Neural cell (in vitro differentiated cells): ENCODE measurements at regions not wholly inside any gene's neighbourhood (a gene's known extent, or its start where the extent isn't known, plus 50 kb on each side); places are given as distances from the start of the nearest gene placed in this dataset.

Source experiments
- EP300 ChIP-seq: fragments of 450-650 bp; conservative IDR thresholded peaks from 2 replicates; pipeline ENCODE4 v1.6.1; 2014; ENCODE audit warnings: antibody characterized with exemption, mild to moderate bottlenecking, moderate library complexity; ENCODE audit not compliant: poor library complexity, severe bottlenecking
- EZH2 ChIP-seq: fragments of 200-600, 300-800 bp; shearing (Covaris generic), sonication (generic); IDR thresholded peaks from 2 replicates; pipeline ENCODE4 v1.6.1; 2014; ENCODE audit warnings: antibody characterized with exemption, low read length, borderline replicate concordance, mild to moderate bottlenecking; ENCODE audit not compliant: insufficient read depth, poor library complexity, severe bottlenecking
- MXI1 ChIP-seq: fragments of 450-650 bp; conservative IDR thresholded peaks from 2 replicates; pipeline ENCODE4 v1.6.1; 2014; ENCODE audit warnings: antibody characterized with exemption, mild to moderate bottlenecking; ENCODE audit not compliant: poor library complexity, severe bottlenecking
- POLR2AphosphoS5 ChIP-seq: IDR thresholded peaks from 2 replicates; pipeline ENCODE4 v1.6.1; 2012

DNA sequence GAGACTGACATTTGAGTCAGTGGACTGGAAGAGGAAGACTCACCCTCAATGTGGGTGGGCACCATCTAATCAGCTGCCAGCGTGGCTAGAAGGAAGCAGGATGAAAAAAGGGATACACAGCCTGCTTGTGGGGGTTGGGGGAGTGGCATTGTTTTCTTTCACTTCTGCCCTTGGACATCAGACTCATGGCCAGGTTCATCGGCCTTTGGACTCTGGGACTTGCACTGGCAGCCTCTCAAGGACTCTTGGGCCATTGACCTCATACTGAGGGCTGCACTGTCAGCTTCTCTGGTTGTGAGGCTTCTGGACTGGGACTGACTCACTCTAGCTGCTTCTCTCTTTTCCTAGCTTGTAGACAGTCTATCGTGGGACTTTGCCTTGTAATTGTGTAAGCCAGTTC is 374.9 kb downstream of the TLE1 start:
- TF ChIP-seq POLR2AphosphoS5: no peak
- TF ChIP-seq EP300: no peak
- no peak for TF ChIP-seq EZH2
- no peak for TF ChIP-seq MXI1
